ENCODE measurements at regions not wholly inside any gene's neighbourhood (a gene's known extent, or its start where the extent isn't known, plus 50 kb on each side); places are given as distances from the start of the nearest gene placed in this dataset.

GRCh38 chr2:211045025-211045424, 488.6 kb downstream of the CPS1 start:
- no peak for TF ChIP-seq CTCF (IDR thresholded peaks at IDR 0.05)
- Mint-ChIP-seq H3K9me3 (no peaks in the 10 kb centered on the region), H3K27ac (no peak overlapping the region), H3K4me1 (no peaks in the 10 kb centered on the region), H3K4me3 (no peak overlapping the region), H3K27me3 (no peaks in the 10 kb centered on the region), H3K36me3 (ENCODE audit: low read depth) (no peaks in the 10 kb centered on the region)
- ATAC-seq (ENCODE audit: low read depth) (no peak), DNase-seq (no peak)
- intact Hi-C loops (cut with micrococcal nuclease): no loop called here
- CTCF ChIA-PET: no interaction called here
- POLR2A ChIA-PET: no interaction called here

GRCh38 chr2:211049321-211050018, 493.1 kb downstream of the CPS1 start:
- no peaks in the 10 kb centered on the region for H3K27me3 Mint-ChIP-seq
- ChIA-PET POLR2A (no interaction called here), CTCF (no interaction called here)
- no peak overlapping the region for H3K27ac Mint-ChIP-seq
- ATAC-seq (ENCODE audit: low read depth) (no peak), DNase-seq (no peak)
- TF ChIP-seq CTCF (IDR thresholded peaks at IDR 0.05): no peak
- intact Hi-C loops (cut with micrococcal nuclease): no loop called here
- H3K4me3 Mint-ChIP-seq: no peak overlapping the region
- no peaks in the 10 kb centered on the region for H3K9me3 Mint-ChIP-seq
- no peaks in the 10 kb centered on the region for H3K4me1 Mint-ChIP-seq
- H3K36me3 Mint-ChIP-seq (ENCODE audit: low read depth): no peaks in the 10 kb centered on the region

- no peaks in the 10 kb centered on the region for H3K27me3 Mint-ChIP-seq
- CTCF ChIA-PET: no interaction called here
- intact Hi-C loops (cut with micrococcal nuclease): no loop called here
Observed at GRCh38 chr2:211055438-211055837, 499.0 kb downstream of the CPS1 start.

GRCh38 chr2:211061612-211062296, 505.4 kb downstream of the CPS1 start:
- DNase-seq: no peak

More at GRCh38 chr2:211055438-211055837, 499.0 kb downstream of the CPS1 start:
- Mint-ChIP-seq H3K4me3 (no peak overlapping the region), H3K9me3 (no peaks in the 10 kb centered on the region), H3K36me3 (ENCODE audit: low read depth) (no peaks in the 10 kb centered on the region), H3K4me1 (no peaks in the 10 kb centered on the region), H3K27ac (no peak overlapping the region)
- DNase-seq: no peak
- TF ChIP-seq CTCF (IDR thresholded peaks at IDR 0.05): no peak
- ATAC-seq (ENCODE audit: low read depth): no peak
- POLR2A ChIA-PET: no interaction called here

GRCh38 chr2:211062297-211062612, 505.9 kb downstream of the CPS1 start:
- Mint-ChIP-seq H3K27me3 (no peaks in the 10 kb centered on the region), H3K36me3 (ENCODE audit: low read depth) (no peaks in the 10 kb centered on the region), H3K4me1 (no peaks in the 10 kb centered on the region), H3K27ac (no peak overlapping the region), H3K4me3 (no peak overlapping the region), H3K9me3 (no peaks in the 10 kb centered on the region)
- ATAC-seq (ENCODE audit: low read depth): no peak
- intact Hi-C loops (cut with micrococcal nuclease): no loop called here
- DNase-seq: no peak
- POLR2A ChIA-PET: no interaction called here
- TF ChIP-seq CTCF (IDR thresholded peaks at IDR 0.05): no peak
- CTCF ChIA-PET: no interaction called here

More at GRCh38 chr2:211061612-211062296, 505.4 kb downstream of the CPS1 start:
- H3K4me3 Mint-ChIP-seq: no peak overlapping the region
- ChIA-PET POLR2A (no interaction called here), CTCF (no interaction called here)
- H3K9me3 Mint-ChIP-seq: no peaks in the 10 kb centered on the region
- H3K4me1 Mint-ChIP-seq: no peaks in the 10 kb centered on the region
- intact Hi-C loops (cut with micrococcal nuclease): no loop called here
- no peaks in the 10 kb centered on the region for H3K36me3 Mint-ChIP-seq (ENCODE audit: low read depth)
- H3K27ac Mint-ChIP-seq: no peak overlapping the region
- TF ChIP-seq CTCF (IDR thresholded peaks at IDR 0.05): no peak
- H3K27me3 Mint-ChIP-seq: no peaks in the 10 kb centered on the region
- no peak for ATAC-seq (ENCODE audit: low read depth)

Data from activated B cell treated with CpG ODN at 0.5 μM for 24 hours (primary cell).